CD14-positive monocyte (primary cell): ENCODE measurements at regions not wholly inside any gene's neighbourhood (a gene's known extent, or its start where the extent isn't known, plus 50 kb on each side); places are given as distances from the start of the nearest gene placed in this dataset.

Source experiments
- DNase-seq, 3 donors: peaks; one replicate each; pipeline ENCODE4 v3.0.0-alpha.2; 2011 to 2022
- H2AFZ ChIP-seq: 2 replicates; pipeline ENCODE4 v1.6.0; 2012; ENCODE audit warnings: mild to moderate bottlenecking, low read depth, low read length, inconsistent platforms; ENCODE audit not compliant: insufficient read depth, poor library complexity, severe bottlenecking
- H3K27ac ChIP-seq, 2 donors: 1 replicate in 1 of 2; 2 replicates in 1 of 2; pipeline ENCODE4 v1.5.1; 2012 to 2013; ENCODE audit warnings: low read length in 2 of 2, control low read depth in 1 of 2, inconsistent platforms in 1 of 2, low read depth in 1 of 2, mild to moderate bottlenecking in 1 of 2
- H3K27me3 ChIP-seq, 2 donors: one replicate each; pipeline versions ENCODE4 v1.6.0 to v1.6.1; 2011 to 2013; ENCODE audit warnings: low read length in 2 of 2; ENCODE audit not compliant: control insufficient read depth in 2 of 2, insufficient read depth in 2 of 2
- H3K36me3 ChIP-seq, 2 donors: replicated peaks in 1 of 2; 1 replicate in 1 of 2; 2 replicates in 1 of 2; pipeline versions ENCODE4 v1.5.1 to v1.6.1; 2012 to 2013; ENCODE audit warnings: low read length in 2 of 2, control low read depth in 1 of 2, inconsistent platforms in 1 of 2, mild to moderate bottlenecking in 1 of 2; ENCODE audit not compliant: insufficient read depth in 2 of 2, control insufficient read depth in 1 of 2
- H3K4me1 ChIP-seq, 2 donors: 1 replicate in 1 of 2; 2 replicates in 1 of 2; pipeline versions ENCODE4 v1.5.1 to v1.6.1; 2012 to 2013; ENCODE audit warnings: low read length in 2 of 2, control low read depth in 1 of 2, inconsistent platforms in 1 of 2, mild to moderate bottlenecking in 1 of 2, moderate library complexity in 1 of 2; ENCODE audit not compliant: insufficient read depth in 2 of 2, control insufficient read depth in 1 of 2
- H3K4me2 ChIP-seq: replicated peaks from 2 replicates; pipeline ENCODE3; 2012; ENCODE audit warnings: low read length, moderate library complexity, mild to moderate bottlenecking; ENCODE audit not compliant: poor library complexity, severe bottlenecking; ENCODE audit errors: extremely low read depth
- H3K4me3 ChIP-seq, 3 experiments: fragments of 200-600 bp in 1 of 3; sonication (generic) in 1 of 3; replicated peaks in 1 of 3; 1 replicate in 2 of 3; 2 replicates in 1 of 3; pipeline ENCODE4 v1.5.1; 2011 to 2013; ENCODE audit warnings: low read length in 3 of 3, mild to moderate bottlenecking in 3 of 3, control low read depth in 2 of 3, low read depth in 2 of 3, inconsistent platforms in 1 of 3, moderate library complexity in 1 of 3
- H3K79me2 ChIP-seq: 2 replicates; pipeline ENCODE4 v1.6.0; 2012; ENCODE audit warnings: mild to moderate bottlenecking, control low read depth, inconsistent platforms, low read length, moderate library complexity; ENCODE audit not compliant: insufficient read depth
- H3K9ac ChIP-seq: 2 replicates; pipeline ENCODE4 v1.6.0; 2017; ENCODE audit warnings: low read length, mild to moderate bottlenecking; ENCODE audit not compliant: insufficient read depth, poor library complexity, severe bottlenecking
- H3K9me3 ChIP-seq, 2 donors: replicated peaks in 1 of 2; 1 replicate in 1 of 2; 2 replicates in 1 of 2; pipeline versions ENCODE4 v1.5.1 to v1.6.1; 2012 to 2013; ENCODE audit warnings: low read length in 2 of 2, control low read depth in 1 of 2; ENCODE audit not compliant: control insufficient read depth in 1 of 2, insufficient read depth in 1 of 2
- H4K20me1 ChIP-seq: 2 replicates; pipeline ENCODE4 v1.6.0; 2012; ENCODE audit warnings: mild to moderate bottlenecking, low read length, control low read depth, moderate library complexity; ENCODE audit not compliant: insufficient read depth
- H3K27ac Mint-ChIP-seq, 7 donors: one replicate each; pipeline ENCODE4 v1.8.0; 2020; ENCODE audit warnings: mild to moderate bottlenecking in 7 of 7, mixed read lengths in 7 of 7, moderate library complexity in 6 of 7, inconsistent platforms in 2 of 7
- H3K27me3 Mint-ChIP-seq, 3 donors: one replicate each; pipeline ENCODE4 v1.8.0; 2021 to 2022; ENCODE audit warnings: low read depth in 3 of 3, mild to moderate bottlenecking in 3 of 3, mixed read lengths in 3 of 3, moderate library complexity in 3 of 3, inconsistent platforms in 1 of 3
- H3K36me3 Mint-ChIP-seq, 2 donors: one replicate each; pipeline ENCODE4 v1.8.0; 2020; ENCODE audit warnings: mixed read lengths in 2 of 2, inconsistent platforms in 1 of 2, mild to moderate bottlenecking in 1 of 2
- H3K4me1 Mint-ChIP-seq: one replicate; pipeline ENCODE4 v1.8.0; 2020; ENCODE audit warnings: mild to moderate bottlenecking, mixed read lengths
- H3K4me3 Mint-ChIP-seq, 2 donors: one replicate each; pipeline ENCODE4 v1.8.0; 2020; ENCODE audit warnings: mild to moderate bottlenecking in 2 of 2, mixed read lengths in 2 of 2, moderate library complexity in 1 of 2
- H3K9me3 Mint-ChIP-seq, 7 donors: one replicate each; pipeline ENCODE4 v1.8.0; 2020 to 2022; ENCODE audit warnings: mixed read lengths in 7 of 7, mild to moderate bottlenecking in 6 of 7, moderate library complexity in 6 of 7, inconsistent platforms in 2 of 7
- whole genome bisulfite sequencing: methylation state at CpG from one replicate; pipeline ENCODE4 v1.1.5; 2013; ENCODE audit warnings: missing lambda C conversion rate; ENCODE audit not compliant: insufficient coverage; 5-methylcytosine and 5-hydroxymethylcytosine counted together
- intact Hi-C, 2 donors: fragments of 100-400 bp; cut with micrococcal nuclease; formaldehyde crosslinking; loops; one replicate each; pipeline versions ENCODE4 v1.15.0 to v1.15.1; 2023
- TF ChIP-seq, protein P1 (sequence below): fragments of 200-600 bp; IDR thresholded peaks from one replicate; pipeline ENCODE4 v1.8.0; 2022; ENCODE audit warnings: antibody characterized with exemption, mild to moderate bottlenecking

DNA sequence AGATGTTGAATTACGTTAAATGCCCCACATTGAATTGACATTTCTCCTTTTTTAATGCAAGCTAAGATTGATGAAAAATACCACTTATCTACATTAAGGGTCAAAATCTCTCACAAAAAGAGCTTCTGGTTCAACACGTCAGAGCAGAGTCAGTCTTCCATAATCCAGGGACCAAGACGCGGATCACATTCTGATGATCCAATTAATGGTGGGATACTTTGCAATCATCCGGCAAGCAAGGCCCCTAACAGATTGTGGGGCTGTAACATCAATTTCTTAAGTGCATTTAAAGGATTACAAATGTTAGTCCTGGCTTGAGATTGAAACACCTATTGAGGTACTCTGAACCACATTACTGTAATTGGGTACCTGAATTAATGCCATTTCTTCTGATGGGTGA is 120.2 kb upstream of the ESRRG start:
- Histone ChIP-seq H3K36me3 (no peaks in the 10 kb centered on the region), H3K27me3 (no peaks in the 10 kb centered on the region), H3K4me1 (no peaks in the 10 kb centered on the region), H3K9ac (no peak overlapping the region), H3K9me3 (no peaks in the 10 kb centered on the region), H2AFZ (no peak overlapping the region), H3K4me3 (no peak overlapping the region), H3K79me2 (no peaks in the 10 kb centered on the region), H3K4me2 (no peak overlapping the region), H3K27ac (no peak overlapping the region), H4K20me1 (no peaks in the 10 kb centered on the region)
- TF ChIP-seq, protein P1, sequence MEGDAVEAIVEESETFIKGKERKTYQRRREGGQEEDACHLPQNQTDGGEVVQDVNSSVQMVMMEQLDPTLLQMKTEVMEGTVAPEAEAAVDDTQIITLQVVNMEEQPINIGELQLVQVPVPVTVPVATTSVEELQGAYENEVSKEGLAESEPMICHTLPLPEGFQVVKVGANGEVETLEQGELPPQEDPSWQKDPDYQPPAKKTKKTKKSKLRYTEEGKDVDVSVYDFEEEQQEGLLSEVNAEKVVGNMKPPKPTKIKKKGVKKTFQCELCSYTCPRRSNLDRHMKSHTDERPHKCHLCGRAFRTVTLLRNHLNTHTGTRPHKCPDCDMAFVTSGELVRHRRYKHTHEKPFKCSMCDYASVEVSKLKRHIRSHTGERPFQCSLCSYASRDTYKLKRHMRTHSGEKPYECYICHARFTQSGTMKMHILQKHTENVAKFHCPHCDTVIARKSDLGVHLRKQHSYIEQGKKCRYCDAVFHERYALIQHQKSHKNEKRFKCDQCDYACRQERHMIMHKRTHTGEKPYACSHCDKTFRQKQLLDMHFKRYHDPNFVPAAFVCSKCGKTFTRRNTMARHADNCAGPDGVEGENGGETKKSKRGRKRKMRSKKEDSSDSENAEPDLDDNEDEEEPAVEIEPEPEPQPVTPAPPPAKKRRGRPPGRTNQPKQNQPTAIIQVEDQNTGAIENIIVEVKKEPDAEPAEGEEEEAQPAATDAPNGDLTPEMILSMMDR: no peak
- DNase-seq: no peak
- WGBS: 97% methylated on average over 4 of the region's 5 CpGs
- Mint-ChIP-seq H3K4me3 (no peak overlapping the region), H3K27ac (no peak overlapping the region), H3K9me3 (peaks cover 0 to 2% (median 0%) of the 10 kb centered on the region in 7 donors), H3K4me1 (no peaks in the 10 kb centered on the region), H3K27me3 (no peaks in the 10 kb centered on the region), H3K36me3 (no peaks in the 10 kb centered on the region)
- intact Hi-C loops: no loop called here

GRCh38 chr1:216841165-216841564 is 117.9 kb upstream of the ESRRG start:
- H3K36me3 Mint-ChIP-seq: no peaks in the 10 kb centered on the region
- H3K4me3 Mint-ChIP-seq: no peak overlapping the region
- Histone ChIP-seq H3K36me3 (no peaks in the 10 kb centered on the region), H3K79me2 (no peaks in the 10 kb centered on the region), H4K20me1 (no peaks in the 10 kb centered on the region), H3K4me2 (no peak overlapping the region), H3K27ac (no peak overlapping the region), H3K4me3 (no peak overlapping the region), H3K4me1 (no peaks in the 10 kb centered on the region), H3K9me3 (no peaks in the 10 kb centered on the region), H2AFZ (no peak overlapping the region), H3K9ac (no peak overlapping the region), H3K27me3 (no peaks in the 10 kb centered on the region)
- no peak overlapping the region for H3K27ac Mint-ChIP-seq
- no peaks in the 10 kb centered on the region for H3K4me1 Mint-ChIP-seq
- 100% methylated on average over 1 of the region's 3 CpGs for WGBS
- no peak for DNase-seq
- H3K27me3 Mint-ChIP-seq: no peaks in the 10 kb centered on the region
- H3K9me3 Mint-ChIP-seq: peaks cover 0 to 6% (median 2%) of the 10 kb centered on the region in 7 donors
- intact Hi-C loops: no loop called here
- TF ChIP-seq, protein P1: no peak
